ENCODE measurements at regions not wholly inside any gene's neighbourhood (a gene's known extent, or its start where the extent isn't known, plus 50 kb on each side); places are given as distances from the start of the nearest gene placed in this dataset.

GRCh38 chrX:134747006-134747405, 50.0 kb downstream of the PABIR2 start:
- no TSS peak for BruUV-seq (replicated peaks)
- ChIA-PET CTCF (ENCODE audit: low intra/inter-chr PET ratio, low total read pairs) (no interaction called here), POLR2A (no interaction called here)
- Histone ChIP-seq H3K36me3 (replicated peaks in 1 of 2; ENCODE audit: control insufficient read depth in 1 of 2, insufficient read depth in 2 of 2, low read length in 2 of 2) (no peaks in the 10 kb centered on the region), H3K4me1 (ENCODE audit: insufficient read depth, low read length) (0 out of 2 replicates have a peak, but pooled peaks cover 7% of the 10 kb centered on the region), H3K79me2 (ENCODE audit: insufficient read depth, low read length) (no peaks in the 10 kb centered on the region), H3K4me2 (ENCODE audit: low read depth, low read length) (no peak overlapping the region), H3K27me3 (ENCODE audit: control insufficient read depth in 1 of 2, insufficient read depth in 2 of 2, low read length in 2 of 2) (no peaks in the 10 kb centered on the region), H3K9me3 (ENCODE audit: low read length) (no peaks in the 10 kb centered on the region), H3K4me3 (replicated peaks in 1 of 3; ENCODE audit: insufficient read depth in 1 of 3, low read depth in 2 of 3, low read length in 3 of 3) (no peak overlapping the region), H3K27ac (ENCODE audit: extremely low read length, insufficient read depth, low read length) (no peak overlapping the region), H2AFZ (ENCODE audit: low read length) (no peak overlapping the region), H3K9ac (ENCODE audit: insufficient read depth, low read depth, low read length) (no peak overlapping the region), H4K20me1 (ENCODE audit: insufficient read depth, low read length) (no peaks in the 10 kb centered on the region)
- FAIRE-seq (no peak), ATAC-seq (no peak), DNase-seq (ENCODE audit: low spot score) (no peak)
- in situ Hi-C loops (cut with HindIII; ENCODE audit: extremely low pct_ligation_motif_present, low pct_unique_long_range_greater_than_20kb) (no loop called here), intact Hi-C loops (cut with micrococcal nuclease; ENCODE audit: unreplicated experiment) (no loop called here)
- WGBS (ENCODE audit: low lambda C conversion rate) = 0% methylated on average over 1 of the region's 2 CpGs
- TF ChIP-seq GLMP (CRISPR knock-in tag; IDR thresholded peaks at IDR 0.05; ENCODE audit: borderline replicate concordance) (no peak), PAXIP1 (CRISPR knock-in tag; conservative IDR thresholded peaks at IDR 0.05) (no peak), SRY (CRISPR knock-in tag; IDR thresholded peaks at IDR 0.05) (no peak), TBL1XR1 (IDR thresholded peaks at IDR 0.05; ENCODE audit: borderline replicate concordance, low read length, partially characterized antibody) (no peak), LRRFIP1 (CRISPR knock-in tag; conservative IDR thresholded peaks at IDR 0.05) (no peak), ZBTB33 (CRISPR knock-in tag; IDR thresholded peaks at IDR 0.05) (no peak), ZNF589 (CRISPR knock-in tag; conservative IDR thresholded peaks at IDR 0.05) (no peak), SOX6 (IDR thresholded peaks at IDR 0.05) (no peak), SOX6 (CRISPR knock-in tag; IDR thresholded peaks at IDR 0.05) (no peak), ZNF839 (CRISPR knock-in tag; IDR thresholded peaks at IDR 0.05; ENCODE audit: borderline replicate concordance) (no peak), HOXA3 (CRISPR knock-in tag; IDR thresholded peaks at IDR 0.05) (no peak), ZBTB49 (CRISPR knock-in tag; IDR thresholded peaks at IDR 0.05; ENCODE audit: borderline replicate concordance) (no peak), REXO4 (CRISPR knock-in tag; IDR thresholded peaks at IDR 0.05; ENCODE audit: borderline replicate concordance) (no peak), ZNF10 (CRISPR knock-in tag; IDR thresholded peaks at IDR 0.05; ENCODE audit: borderline replicate concordance, low read depth) (no peak)
